ENCODE measurements at regions not wholly inside any gene's neighbourhood (a gene's known extent, or its start where the extent isn't known, plus 50 kb on each side); places are given as distances from the start of the nearest gene placed in this dataset.

DNA sequence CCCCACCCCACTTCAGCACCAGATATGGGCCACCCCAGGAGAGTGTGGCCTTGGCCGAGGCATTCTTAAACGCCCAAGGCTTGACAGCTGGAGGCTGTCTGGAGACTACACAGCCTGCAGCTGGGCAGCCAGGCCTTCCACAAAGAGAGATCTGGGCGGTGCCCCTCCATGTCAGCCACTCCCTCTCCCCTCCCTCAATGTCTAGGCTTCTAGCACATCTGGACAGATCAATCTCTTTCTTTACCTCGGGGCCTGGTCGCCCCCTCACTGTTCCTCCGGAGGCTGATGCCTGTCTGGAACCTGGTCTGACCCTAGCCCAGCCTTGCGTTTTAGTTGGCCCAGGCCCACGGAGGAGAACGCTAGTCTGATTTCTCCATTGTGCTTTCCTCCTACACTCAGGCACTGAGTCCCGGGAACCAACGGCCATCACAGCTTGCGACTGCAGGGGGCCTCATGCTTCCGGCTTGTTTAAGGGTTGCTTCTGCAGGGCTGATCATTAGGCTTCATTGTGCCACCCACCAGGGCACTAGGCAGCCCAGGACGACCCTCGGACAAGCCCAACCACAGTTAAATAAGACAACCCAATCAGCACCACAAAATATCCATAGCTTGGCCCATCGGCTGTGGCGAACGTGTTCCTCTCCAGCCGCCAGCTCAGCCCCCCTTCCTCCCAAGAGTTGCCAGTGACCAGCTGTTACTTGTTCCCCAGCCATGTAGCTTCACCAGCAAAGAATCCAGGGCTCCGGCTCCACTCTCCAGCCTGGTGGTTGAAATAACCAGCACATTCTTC, 200.6 kb downstream of the BCOR start:
- DNase-seq, result peak; percentile 87

DNA sequence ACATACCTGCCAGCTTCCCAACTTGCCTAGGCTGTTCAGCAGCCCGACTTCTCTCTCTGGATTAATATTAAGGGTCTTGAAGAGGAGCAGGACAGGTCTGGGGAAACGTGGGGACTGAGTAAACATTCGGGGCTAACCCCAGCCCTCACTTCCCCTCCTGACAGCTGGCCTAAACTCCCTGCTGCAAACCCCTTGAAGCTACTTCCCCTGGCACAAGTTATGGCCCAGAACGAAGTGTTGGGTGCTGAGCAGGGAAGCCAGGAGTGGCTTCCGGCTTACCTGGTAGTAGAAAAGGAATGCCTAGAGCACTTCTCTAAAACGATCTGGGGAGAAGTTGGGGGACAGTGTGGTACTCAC, 200.0 kb downstream of the BCOR start:
- no peak for DNase-seq

DNA sequence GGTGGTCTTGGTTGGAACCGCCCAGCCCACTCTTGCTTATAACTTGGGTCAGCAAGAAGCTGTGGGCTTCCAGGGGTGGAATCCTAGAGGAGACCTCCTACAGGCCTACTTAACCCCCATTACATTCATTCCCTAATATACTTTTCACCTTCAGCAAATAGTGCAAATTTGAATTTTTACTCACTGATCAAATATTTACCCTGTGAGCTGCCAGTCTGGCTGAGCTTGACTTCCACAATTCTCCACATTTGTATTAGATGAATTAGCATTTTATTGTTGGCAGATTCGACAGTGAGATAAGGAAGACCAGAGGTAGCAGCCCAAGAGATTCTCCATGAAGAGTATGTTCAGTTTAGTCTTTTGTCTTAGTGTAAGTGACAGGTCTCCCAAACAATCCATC, 199.6 kb downstream of the BCOR start:
- DNase-seq, result no peak

DNA sequence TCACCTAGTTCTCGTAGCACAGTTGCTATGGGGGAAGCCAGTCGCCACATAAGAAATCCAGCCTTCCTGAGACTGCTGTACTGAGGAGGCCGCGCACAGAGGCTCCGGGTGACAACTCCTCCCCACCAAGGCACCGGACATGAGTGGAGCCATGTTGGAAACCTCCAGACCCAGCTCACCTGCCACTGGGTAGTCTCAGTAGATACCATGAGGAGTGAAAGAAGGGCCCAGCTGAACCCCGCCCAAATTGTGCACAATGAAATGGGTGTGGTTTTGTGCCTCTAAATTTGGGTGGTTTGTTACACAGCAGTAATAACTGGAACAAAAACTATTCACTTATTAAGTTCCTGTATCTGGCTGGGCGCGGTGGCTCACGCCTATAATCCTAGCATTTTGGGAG, 198.7 kb downstream of the BCOR start:
- DNase-seq, result no peak

DNA sequence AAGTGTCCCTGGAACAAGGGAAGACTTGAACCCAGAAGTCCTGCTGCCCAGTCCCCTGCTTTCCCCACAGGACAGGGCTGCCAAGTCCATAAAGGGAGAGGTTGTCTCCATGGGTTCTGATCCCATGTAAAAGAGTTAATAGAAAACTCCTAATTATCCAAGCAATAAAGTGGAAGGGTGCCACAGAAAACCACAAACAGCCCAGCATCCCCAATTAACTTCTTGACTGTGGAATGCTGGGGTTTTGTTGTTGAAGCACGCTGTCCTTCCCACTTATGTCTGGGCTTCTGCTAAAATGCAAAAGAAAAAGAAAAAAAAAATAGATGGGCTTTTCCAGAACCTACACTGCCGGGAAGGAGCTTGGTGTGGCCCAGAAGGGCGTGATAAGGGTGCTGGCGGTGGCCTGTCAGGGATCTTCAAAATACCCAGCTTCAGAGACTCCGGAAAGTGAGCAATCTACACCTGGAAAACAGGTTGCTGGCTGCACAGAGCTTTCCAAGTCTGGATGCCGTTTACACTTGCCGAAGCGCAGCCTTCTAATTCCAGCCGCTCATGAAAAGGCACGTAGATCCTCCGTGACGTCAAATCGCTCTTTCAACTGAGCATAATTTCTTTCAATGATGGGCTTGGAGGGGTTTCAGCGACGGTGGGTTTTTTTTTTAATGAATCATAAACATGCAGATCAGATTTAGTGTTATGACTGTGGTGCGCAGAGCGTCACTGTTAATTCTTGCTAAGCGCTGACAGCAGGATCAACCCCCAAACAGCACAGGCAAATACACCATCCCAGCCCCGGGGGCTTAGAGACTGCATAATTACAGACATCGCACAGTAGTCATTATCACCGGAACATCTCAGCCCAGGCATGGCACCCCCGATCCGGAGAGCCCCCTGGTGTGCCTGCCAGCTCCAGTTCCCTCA, 197.6 kb downstream of the BCOR start:
- DNase-seq, result peak; percentile 67

DNA sequence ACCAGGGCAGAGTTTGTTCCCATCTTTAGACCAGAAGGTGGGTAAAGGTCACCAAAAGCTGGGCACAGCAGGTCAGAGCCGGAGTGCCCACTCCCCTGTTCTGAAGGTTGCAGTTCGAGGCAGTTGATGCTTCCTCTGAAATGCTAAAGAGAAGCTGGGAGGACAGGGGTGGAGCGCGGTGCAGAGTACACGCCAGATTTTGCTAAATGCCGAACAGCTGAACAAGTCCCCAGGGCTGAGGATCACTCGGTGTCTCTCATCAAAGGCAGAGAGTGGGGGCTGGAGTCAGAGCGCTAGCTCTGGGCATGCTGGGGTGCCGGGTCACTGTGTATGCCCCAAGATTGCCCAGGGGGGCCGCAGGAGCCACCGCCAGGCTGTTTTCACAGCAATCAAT, 197.0 kb downstream of the BCOR start:
- peak; percentile 78 for DNase-seq

DNA sequence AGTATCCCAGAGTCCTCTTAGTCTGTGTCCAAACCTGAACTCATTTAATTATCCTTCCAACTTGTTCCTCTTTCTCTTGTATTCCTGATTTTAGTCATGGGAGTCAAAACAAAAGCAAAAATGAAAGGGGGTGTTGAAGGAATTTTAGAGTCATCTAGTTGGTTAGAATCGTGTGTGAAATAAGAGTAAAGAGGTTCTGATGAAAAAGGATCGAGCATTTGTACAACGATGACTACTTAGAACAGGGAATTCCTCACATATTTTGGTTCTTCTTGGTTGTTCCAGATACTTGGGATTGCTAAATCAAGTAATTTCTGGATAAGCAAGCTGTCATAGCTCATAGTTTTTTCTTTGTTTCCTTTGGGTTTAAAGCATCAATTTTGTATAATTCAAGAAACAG, 194.4 kb downstream of the BCOR start:
- DNase-seq, result no peak

DNA sequence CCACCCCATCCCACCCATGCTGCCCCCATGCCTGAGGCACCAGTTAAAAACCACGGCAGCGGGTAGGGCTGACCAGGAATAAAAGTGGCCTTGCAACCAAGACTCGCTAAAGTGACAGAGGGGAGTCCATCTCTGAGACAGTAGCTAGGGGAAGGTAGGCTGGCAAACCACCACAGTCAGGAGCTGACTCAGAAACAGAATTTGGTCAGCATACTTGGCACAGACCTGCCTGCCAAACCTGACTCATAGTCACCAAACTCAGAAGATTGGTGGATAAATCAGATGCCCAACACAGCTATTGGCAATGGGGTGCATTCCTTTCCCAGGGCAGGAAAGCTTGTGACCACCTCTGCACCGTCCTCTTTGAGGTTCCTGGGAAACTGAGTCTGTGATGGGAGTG, 193.8 kb downstream of the BCOR start:
- no peak for DNase-seq

DNA sequence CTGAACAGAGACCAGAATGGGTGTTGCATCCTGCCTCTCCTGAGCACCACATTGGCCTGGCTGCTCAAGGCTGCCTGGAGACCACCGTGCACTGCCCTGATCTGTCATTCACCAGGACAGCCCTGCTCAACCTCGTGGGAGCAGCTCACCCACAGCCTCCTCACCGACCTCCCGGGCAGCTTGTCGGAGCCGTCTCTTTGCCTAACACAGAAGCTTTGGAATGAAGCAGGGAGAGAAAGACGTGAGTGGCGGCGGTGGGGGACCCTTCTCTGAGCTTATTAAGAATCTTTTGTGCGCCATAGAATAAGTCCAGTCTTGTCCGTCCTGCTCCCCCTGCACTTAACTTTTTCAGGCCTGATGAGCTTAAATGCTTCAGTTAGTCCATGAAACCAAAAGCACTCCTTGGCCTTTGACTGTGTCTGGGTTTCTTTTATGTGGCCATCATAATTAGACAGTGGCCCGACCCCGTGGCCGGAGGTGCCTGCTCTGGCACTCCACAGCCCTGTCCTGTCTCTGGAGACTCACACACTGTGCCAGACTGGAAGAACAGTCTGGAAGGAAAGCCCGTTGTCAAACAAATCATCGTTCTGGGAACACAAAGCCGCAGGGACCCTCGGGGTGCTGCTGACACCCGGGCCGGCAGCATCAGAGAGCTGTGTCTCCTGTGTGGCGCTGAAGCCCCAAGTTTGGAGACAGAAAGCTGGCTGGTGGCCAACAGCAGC, 192.8 kb downstream of the BCOR start:
- no peak for DNase-seq

DNA sequence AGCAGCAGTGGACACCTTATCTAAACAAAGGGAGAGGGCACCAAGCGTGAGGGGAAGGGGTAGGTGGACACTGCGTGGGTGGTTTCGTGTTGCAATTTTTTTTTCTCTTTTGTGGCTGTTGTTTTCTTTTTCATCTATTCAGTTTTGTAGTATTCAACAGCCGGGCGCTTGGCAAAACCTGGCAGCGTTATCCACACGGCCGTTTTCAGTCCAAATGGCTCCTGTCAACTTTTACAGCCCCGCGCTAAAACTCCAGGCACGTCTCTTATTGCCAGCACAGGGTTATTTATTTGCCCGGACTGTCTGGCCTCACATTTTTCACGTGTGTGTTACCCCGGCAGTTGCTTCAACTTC, 192.2 kb downstream of the BCOR start:
- peak; percentile 44 for DNase-seq

DNA sequence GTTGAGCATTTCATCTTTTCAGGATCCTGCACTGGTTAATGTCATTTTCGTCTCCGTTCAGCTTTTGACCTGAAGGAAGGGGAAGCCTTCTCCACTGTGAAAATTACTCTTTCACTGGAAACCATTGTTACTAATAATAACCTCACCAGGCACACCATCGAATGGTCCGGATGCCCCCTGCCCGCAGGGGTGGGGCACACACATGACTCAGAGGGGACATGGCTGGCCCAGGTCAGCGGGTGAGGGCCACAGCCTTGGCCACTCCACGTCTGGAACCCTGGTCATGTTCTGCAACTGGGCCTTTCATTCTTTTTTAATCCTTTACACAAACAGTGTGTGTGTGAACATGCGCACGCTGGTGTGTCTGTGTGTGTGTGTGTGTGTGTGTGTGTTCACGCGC, 191.8 kb downstream of the BCOR start:
- no peak for DNase-seq

DNA sequence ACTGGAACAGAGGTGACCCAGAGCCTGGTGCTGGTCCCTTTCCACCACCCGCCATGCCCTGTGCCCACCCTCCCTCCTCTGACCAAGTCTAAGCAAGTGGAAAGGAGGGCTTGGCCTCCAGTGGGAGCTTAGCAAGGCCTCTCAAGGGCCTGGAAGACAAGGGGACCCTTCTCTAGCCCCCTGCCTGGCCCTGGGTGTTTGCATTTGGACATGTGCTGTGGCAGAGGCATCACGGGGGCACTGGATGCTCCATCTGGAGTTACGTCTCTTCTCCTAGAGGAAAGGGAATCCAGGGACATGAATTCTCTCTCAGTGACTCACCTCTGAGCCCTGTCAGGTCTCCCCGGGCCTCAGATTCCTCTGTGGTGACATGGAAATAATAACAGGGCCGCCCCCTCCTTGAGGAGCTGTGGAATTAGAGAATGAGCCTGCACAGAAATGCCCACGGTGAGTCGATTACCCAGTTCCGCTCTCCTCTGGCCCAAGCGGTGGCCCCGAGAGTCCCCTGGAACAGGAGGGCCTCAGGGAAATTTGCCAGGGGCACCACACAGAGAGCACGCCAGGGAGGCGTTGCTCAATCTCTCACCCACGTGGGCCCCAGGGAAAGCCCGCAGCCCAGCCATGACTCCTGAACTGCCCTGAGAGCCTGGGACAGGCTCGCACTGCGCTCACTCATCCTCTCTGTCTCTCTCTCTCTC, 189.6 kb downstream of the BCOR start:
- no peak for DNase-seq

DNA sequence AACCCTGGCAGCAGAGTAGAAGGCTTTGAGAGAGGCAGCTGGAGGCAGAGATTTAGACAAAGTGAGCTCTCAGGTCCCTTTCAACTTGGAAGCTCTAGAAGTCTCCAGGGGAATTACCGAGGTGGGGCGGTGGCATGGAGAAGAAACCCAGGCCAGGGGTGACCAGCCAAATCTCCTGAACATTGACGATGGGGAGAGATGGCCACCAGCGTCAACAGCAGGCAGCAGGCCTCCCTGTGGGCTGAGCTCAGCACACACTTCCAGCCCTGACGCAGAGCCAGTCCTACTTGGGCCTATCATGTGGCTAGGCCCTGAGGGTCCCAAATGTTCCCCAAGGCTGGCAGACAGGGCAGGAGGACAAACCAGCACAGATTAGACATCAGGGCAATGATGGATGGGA, 187.8 kb downstream of the BCOR start:
- DNase-seq, result no peak

DNA sequence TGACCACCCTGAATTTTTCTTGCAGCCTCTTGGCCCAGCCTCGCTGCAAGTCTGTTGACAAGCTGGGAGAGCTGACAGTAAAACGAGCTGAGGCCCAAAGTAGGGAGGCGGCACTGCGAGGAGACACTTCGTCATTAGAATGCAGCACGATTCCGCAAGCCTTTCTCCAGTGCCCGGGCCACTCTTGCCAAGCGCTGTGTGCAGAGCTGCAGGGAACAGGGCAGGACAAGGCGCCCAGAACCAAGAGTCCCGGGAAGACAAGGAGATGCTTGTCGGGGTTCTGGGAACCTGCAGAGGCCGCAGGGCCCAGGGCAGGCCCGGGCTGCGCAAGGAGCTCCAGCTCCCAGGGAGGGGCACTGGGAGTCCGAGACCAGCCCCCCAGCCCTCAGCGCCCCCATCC, 187.1 kb downstream of the BCOR start:
- DNase-seq, result peak; percentile 34

DNA sequence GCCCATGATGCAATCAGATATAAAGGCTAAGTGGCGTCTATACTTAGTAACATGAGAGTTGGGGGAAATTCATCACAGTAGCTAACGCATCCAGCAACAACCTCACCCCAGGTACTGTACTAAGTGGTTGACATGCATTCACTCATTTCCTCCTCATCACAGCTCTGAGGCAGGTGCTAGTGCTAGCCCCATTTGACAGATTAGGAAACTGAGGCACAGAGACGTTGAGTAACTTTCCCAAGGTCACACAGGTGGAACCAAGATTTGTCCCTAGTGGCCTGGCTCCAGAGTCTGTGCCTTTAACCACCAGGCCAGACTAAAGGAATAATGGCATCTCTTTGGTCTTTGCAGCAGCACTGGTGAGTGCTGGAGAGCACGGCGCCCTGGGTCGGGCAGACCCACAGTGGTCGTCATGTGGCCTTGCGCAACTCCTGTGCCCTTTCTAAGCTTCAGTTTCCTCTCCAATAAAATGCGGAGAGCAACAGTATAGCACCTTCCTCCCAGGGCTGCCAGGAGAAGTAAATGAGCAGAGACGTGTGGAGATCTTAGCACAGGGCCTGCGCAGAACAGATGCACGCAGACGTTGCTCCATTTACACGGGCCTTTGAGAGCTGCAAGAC, 186.4 kb downstream of the BCOR start:
- DNase-seq, result no peak

DNA sequence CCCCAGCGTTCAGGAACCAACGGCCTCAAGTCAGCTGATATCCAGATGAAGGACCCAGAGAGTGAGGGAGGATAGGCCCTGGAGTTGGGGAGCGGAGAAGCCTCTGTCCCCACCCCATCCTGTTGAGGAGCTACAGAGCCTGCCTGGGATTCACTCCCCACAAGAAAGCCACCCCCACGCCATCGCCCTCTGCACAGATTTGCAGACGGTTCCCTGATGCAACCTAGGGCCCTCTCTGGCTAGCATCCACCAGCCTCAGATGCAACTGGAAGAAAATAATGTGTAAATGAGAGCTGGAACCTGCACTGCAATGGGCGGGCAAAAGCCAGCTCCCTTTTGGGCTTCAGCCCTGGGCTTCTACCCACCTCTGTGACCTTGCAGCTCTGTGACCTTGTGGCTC, 185.6 kb downstream of the BCOR start:
- DNase-seq, result no peak

DNA sequence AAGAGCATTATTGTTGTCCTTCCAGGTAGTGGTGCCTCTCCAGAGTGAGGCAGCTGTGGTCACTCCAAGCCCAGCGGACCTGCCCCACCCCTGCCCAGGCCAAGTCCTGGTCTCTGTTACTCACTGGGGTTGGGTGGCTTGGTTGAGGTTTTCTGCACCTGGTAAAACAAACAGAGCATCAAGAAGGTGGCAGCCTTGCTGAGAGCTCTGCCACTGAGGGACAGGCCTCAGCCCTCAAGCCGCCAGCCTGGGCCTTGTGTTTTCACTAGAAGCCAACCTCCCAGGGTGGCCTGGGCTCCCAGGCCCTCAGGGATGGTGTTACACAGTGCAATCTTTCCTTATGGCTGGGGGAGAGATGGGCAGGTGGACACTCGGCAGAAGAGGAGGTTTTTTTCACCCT, 182.7 kb downstream of the BCOR start:
- DNase-seq, result no peak

DNA sequence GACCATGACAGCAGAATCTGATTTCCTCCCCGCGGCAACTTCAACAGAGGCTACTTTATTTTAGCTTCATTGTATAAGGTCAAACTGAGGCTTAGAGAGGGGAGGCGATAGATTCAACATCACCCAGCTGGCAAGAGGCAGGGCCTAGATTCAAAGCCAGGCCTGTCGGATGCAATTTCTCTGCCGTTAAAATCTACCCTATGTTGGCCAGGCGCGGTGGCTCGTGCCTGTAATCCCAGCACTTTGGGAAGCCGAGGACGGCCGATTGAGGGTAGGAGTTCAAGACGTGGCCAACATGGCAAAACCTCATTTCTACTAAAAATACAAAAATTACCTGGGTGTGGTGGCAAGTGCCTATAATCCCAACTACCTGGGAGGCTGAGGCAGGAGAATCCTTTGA, 182.2 kb downstream of the BCOR start:
- no peak for DNase-seq

DNA sequence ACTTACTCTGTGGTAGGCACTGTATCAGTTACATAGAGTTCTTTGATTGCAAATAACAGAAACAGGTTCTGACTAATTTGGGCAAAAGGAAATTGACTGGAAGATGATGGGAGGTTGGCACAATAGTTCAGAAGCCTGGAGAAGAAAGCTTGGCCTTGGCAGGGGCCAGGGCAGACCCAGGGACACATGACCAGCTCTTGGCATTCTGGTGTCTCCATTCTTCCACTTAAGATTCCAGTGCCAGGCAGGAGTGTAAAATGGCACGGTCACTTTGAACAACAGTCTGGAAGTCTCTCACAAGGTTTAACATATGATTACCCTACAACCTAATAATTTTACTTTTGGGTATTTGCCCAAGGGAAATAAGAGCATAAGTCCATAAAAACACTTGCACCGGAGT, 175.9 kb downstream of the BCOR start:
- no peak for DNase-seq

DNA sequence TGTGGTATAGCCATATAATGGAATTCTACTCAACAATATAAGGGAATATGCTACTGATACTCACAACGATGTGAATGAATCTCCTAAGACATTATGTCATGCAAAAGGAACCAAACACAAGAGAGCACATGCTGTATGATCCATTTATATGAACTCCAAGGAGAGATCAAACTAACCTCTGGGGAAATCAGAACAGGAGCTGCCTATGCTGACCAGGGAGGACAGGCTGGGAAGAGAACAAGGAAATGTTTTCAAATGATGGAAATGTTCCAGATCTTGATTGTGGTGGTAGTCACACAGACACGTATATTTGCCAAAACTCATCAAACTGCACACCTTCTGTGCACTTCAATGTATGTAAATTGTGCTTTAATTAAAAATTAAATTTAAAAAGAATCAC, 175.3 kb downstream of the BCOR start:
- no peak for DNase-seq

DNA sequence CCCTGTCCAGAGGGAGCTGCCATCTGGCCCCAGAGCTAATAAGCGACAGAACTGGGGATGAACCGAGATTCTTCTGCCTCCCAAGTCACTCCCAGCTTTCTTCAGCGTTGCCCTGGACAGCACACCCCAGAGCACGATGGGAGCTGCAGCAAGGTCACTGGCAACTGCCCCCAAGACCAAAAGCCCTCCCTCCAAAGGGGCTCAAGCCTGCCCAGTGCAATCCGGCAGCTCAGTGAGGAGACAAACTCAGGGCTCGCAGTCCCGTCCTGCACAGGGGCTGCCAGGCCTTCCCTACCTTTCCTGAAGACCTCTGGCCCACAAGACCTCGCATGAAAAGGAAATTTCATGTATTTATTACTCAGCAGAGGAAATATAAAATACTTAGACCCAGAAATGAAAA, 174.8 kb downstream of the BCOR start:
- DNase-seq, result no peak

DNA sequence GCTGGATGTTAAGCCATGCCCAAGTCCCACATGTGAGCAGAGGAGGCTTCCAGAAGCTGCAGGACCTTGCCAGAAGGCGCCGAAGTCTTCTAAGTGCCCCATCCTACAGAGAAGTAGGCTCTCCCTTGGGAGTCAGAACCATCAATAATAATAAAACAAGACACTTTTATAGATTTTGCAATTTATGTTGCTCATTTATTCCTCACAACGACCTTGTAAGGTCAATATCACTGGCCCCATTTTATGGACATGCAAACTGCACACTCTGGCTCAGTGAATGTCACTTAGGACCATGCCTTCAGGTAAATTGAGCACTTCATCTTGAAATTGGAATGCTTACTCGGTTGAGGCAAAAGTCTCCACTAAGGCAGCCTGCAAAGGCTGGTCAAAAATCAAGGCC, 170.4 kb downstream of the BCOR start:
- no peak for DNase-seq

All from tongue (tissue), 1 donor.